G401.6 (cell line): ENCODE measurements at regions not wholly inside any gene's neighbourhood (a gene's known extent, or its start where the extent isn't known, plus 50 kb on each side); places are given as distances from the start of the nearest gene placed in this dataset.

Experiments used
- FAIRE-seq: peaks from 2 replicates; lab custom pipeline; 2012; peaks lifted over from hg19 to GRCh38; lab: Jason Lieb, UNC

- FAIRE-seq, result no peak
These were observed 320.8 kb upstream of the PDZRN3 start for GRCh38 chr3:73945541-73945940.

GRCh38 chr3:73939985-73940384 is 315.2 kb upstream of the PDZRN3 start:
- no peak for FAIRE-seq

- FAIRE-seq, result no peak
These were observed 308.8 kb upstream of the PDZRN3 start for GRCh38 chr3:73933585-73933984.

GRCh38 chr3:73927203-73927570 is 302.4 kb upstream of the PDZRN3 start:
- FAIRE-seq, result no peak

GRCh38 chr3:73926360-73927202 is 301.8 kb upstream of the PDZRN3 start:
- FAIRE-seq, result no peak

GRCh38 chr3:73925011-73925410 is 300.3 kb upstream of the PDZRN3 start:
- FAIRE-seq, result no peak

GRCh38 chr3:73924048-73924447 is 299.3 kb upstream of the PDZRN3 start:
- no peak for FAIRE-seq

- FAIRE-seq, result no peak
These were observed 292.9 kb upstream of the PDZRN3 start for GRCh38 chr3:73917643-73918042.

- FAIRE-seq, result no peak
These were observed 291.1 kb upstream of the PDZRN3 start for GRCh38 chr3:73915886-73916285.

GRCh38 chr3:73908218-73908617 is 283.5 kb upstream of the PDZRN3 start:
- no peak for FAIRE-seq

- no peak for FAIRE-seq
These were observed 276.9 kb upstream of the PDZRN3 start for GRCh38 chr3:73901686-73902085.

- no peak for FAIRE-seq
These were observed 269.9 kb upstream of the PDZRN3 start for GRCh38 chr3:73894474-73895213.

GRCh38 chr3:73893089-73893488 is 268.3 kb upstream of the PDZRN3 start:
- no peak for FAIRE-seq

GRCh38 chr3:73885862-73886261 is 261.1 kb upstream of the PDZRN3 start:
- FAIRE-seq, result no peak

- FAIRE-seq, result no peak
These were observed 259.6 kb upstream of the PDZRN3 start for GRCh38 chr3:73884361-73884760.

GRCh38 chr3:73883497-73883896 is 258.8 kb upstream of the PDZRN3 start:
- no peak for FAIRE-seq

GRCh38 chr3:73874606-73875369 is 250.0 kb upstream of the PDZRN3 start:
- no peak for FAIRE-seq

- FAIRE-seq, result no peak
These were observed 249.4 kb upstream of the PDZRN3 start for GRCh38 chr3:73874161-73874560.

GRCh38 chr3:73868688-73869315 is 244.1 kb upstream of the PDZRN3 start:
- peak; percentile 25 for FAIRE-seq

GRCh38 chr3:73867524-73867923 is 242.8 kb upstream of the PDZRN3 start:
- no peak for FAIRE-seq

- no peak for FAIRE-seq
These were observed 242.1 kb upstream of the PDZRN3 start for GRCh38 chr3:73866846-73867245.

GRCh38 chr3:73863546-73864079 is 238.9 kb upstream of the PDZRN3 start:
- no peak for FAIRE-seq
